ENCODE measurements at regions not wholly inside any gene's neighbourhood (a gene's known extent, or its start where the extent isn't known, plus 50 kb on each side); places are given as distances from the start of the nearest gene placed in this dataset.
"Not testable (repeated sequence)": the region's sequence is repeated elsewhere in the genome, so short reads cannot be mapped to it uniquely, and the experiment has no call there.

- not testable (repeated sequence) for H3K9me3 Mint-ChIP-seq; ATAC-seq; H3K27ac Mint-ChIP-seq; H3K4me3 Mint-ChIP-seq; DNase-seq (ENCODE audit: low spot score); H3K27me3 Mint-ChIP-seq; H3K36me3 Mint-ChIP-seq; H3K4me1 Mint-ChIP-seq (ENCODE audit: low read depth in 2 of 2)
These were observed 197.4 kb upstream of the POTEB2 start for GRCh38 chr15:21063512-21063911.

DNA sequence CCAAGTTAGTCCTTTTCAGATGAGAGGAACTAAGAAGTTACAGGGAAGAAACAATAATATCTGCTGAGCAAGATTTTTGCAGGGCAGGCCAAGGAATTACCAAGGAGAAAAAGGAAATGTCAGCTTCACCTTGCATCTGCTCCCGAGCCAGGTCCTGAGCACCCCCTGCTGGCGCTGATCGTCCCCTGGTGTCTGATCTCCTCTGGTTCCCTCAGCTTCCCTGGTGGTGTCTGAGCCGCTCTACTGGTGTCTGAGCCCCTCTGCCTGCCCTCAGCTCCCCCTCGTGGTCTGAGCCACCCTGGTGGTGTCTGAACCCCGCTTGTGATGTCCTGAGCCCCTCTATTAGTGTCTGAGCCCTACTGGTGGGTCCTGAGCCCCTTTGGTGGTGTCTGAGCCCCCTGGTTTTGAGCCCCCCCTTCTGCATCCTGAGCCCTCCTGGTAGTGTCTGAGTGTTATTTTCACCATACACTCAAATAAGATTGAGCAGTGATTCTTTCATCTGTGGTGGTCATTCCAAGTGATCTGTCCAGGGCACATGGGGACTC is 196.6 kb upstream of the POTEB2 start:
- not testable (repeated sequence) for H3K4me3 Mint-ChIP-seq; H3K4me1 Mint-ChIP-seq (ENCODE audit: low read depth in 2 of 2); H3K27ac Mint-ChIP-seq; H3K9me3 Mint-ChIP-seq; H3K27me3 Mint-ChIP-seq; H3K36me3 Mint-ChIP-seq; DNase-seq (ENCODE audit: low spot score)
- ATAC-seq = peak in 1 of 2 donors; percentile 36

- not testable (repeated sequence) for H3K27ac Mint-ChIP-seq; DNase-seq (ENCODE audit: low spot score); H3K36me3 Mint-ChIP-seq; H3K27me3 Mint-ChIP-seq; H3K4me1 Mint-ChIP-seq (ENCODE audit: low read depth in 2 of 2); ATAC-seq; H3K4me3 Mint-ChIP-seq; H3K9me3 Mint-ChIP-seq
These were observed 185.8 kb upstream of the POTEB2 start for GRCh38 chr15:21051866-21052265.

DNA sequence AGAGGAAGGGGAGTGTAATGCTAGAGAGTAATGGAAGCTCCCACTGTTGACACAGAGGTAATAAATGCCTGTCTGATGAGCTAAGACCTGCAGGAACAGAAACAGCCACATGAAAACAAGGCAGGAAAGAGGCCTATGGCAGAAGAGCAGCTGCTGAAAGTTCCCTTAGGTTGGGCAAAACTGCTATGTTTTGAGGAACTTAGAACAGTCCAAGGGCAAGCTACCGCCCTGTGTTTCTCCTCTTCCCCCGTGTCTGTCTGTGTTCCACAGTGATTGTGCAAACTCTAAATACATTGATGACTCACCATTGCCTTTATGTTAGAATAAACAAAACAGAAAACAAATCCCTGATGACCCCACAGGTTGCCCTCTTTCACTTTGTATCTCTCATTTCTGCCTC is 165.6 kb upstream of the POTEB2 start:
- not testable (repeated sequence) for DNase-seq (ENCODE audit: low spot score); H3K4me1 Mint-ChIP-seq (ENCODE audit: low read depth in 2 of 2); H3K27me3 Mint-ChIP-seq; H3K9me3 Mint-ChIP-seq; ATAC-seq; H3K4me3 Mint-ChIP-seq; H3K36me3 Mint-ChIP-seq; H3K27ac Mint-ChIP-seq

- H3K36me3 Mint-ChIP-seq; H3K27ac Mint-ChIP-seq; H3K4me1 Mint-ChIP-seq (ENCODE audit: low read depth in 2 of 2); H3K9me3 Mint-ChIP-seq; DNase-seq (ENCODE audit: low spot score); H3K4me3 Mint-ChIP-seq; H3K27me3 Mint-ChIP-seq; ATAC-seq: not testable (repeated sequence)
These were observed 162.9 kb upstream of the POTEB2 start for GRCh38 chr15:21029001-21029400.

GRCh38 chr15:21027942-21028341 is 161.8 kb upstream of the POTEB2 start:
- H3K4me1 Mint-ChIP-seq (ENCODE audit: low read depth in 2 of 2); H3K36me3 Mint-ChIP-seq; DNase-seq (ENCODE audit: low spot score); H3K4me3 Mint-ChIP-seq; ATAC-seq; H3K27me3 Mint-ChIP-seq; H3K9me3 Mint-ChIP-seq; H3K27ac Mint-ChIP-seq: not testable (repeated sequence)

DNA sequence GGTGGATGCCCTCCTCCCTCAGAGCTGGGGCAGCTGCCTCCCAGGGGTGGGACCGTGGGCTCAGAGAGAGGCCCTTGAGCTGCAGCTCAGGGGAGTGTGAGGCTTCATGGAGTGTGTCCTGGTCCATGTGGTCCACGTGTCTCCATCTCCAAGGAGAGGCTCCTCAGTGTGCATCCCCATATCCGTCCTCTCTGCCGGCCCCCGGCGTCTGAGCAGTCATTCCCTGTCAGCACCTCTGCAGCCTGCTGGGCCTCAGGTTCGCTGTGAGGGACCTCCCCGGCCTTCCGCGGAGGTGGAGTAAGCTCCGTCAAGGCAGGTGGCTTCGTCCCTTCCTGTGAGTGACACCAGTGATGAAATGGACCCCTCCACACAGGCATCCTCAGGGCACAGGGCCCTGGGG is 160.7 kb upstream of the POTEB2 start:
- DNase-seq (ENCODE audit: low spot score); ATAC-seq; H3K27me3 Mint-ChIP-seq; H3K4me3 Mint-ChIP-seq; H3K27ac Mint-ChIP-seq; H3K36me3 Mint-ChIP-seq; H3K4me1 Mint-ChIP-seq (ENCODE audit: low read depth in 2 of 2); H3K9me3 Mint-ChIP-seq: not testable (repeated sequence)

DNA sequence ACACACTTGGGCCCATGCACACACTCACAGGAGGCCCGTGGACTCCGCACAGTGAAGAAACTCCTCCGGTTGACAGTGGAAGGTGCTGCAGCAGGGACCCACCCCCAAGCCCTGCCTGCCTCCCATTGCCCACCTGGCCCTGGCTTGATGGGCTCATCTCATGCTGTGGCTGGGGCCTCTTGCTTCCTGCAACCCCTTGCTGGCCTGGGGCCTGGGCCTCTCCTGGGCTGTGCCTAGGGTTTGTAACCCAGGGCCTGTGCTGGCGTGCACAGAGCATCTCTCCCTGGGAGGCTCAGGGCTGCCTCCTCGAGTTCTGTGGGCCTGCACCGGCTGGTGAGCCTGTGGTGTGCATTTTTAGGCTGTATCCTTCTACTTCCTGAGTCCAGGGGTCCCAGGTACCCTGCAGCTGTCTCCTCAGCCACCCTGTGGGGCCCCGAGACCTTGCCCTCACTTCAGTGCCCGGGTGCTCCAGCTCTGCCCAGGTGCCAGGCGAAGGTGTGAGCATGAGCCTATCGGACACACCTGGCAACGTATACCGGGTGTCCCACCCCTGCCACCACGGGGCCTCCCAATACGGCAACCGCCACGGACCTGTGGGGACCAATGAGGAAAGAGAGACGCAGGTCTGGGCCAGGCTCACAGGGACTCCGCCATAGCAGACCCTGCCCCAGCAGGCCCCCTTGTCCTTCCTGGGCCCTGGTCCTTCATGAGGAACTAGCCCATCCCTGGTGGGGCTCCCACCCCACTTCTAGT is 158.3 kb upstream of the POTEB2 start:
- H3K27me3 Mint-ChIP-seq; H3K9me3 Mint-ChIP-seq; H3K27ac Mint-ChIP-seq; DNase-seq (ENCODE audit: low spot score); H3K4me1 Mint-ChIP-seq (ENCODE audit: low read depth in 2 of 2); H3K4me3 Mint-ChIP-seq; H3K36me3 Mint-ChIP-seq: not testable (repeated sequence)
- peak; percentile 8 to 39 for ATAC-seq

DNA sequence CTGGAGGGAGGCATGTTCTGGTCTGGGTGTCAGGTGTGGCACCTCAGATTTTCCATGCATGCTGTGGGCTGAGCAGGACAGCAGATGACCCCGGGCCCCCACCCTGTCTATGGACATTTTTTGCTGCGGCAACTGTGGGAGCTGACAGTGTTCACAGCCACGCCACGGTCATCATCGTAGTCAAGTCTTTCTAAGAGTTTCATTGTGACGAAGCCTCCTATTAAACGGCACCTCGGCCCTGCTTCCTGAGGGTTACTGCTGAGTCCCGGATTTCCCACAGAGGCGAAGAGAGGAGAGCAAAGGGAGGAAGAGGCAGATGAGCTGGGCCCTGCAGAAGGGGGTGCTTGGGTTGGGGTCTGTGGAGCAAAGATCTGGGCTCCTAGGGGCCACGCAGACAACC is 152.1 kb upstream of the POTEB2 start:
- not testable (repeated sequence) for ATAC-seq; H3K27me3 Mint-ChIP-seq; H3K9me3 Mint-ChIP-seq; H3K36me3 Mint-ChIP-seq; H3K4me3 Mint-ChIP-seq; H3K4me1 Mint-ChIP-seq (ENCODE audit: low read depth in 2 of 2); H3K27ac Mint-ChIP-seq; DNase-seq (ENCODE audit: low spot score)

DNA sequence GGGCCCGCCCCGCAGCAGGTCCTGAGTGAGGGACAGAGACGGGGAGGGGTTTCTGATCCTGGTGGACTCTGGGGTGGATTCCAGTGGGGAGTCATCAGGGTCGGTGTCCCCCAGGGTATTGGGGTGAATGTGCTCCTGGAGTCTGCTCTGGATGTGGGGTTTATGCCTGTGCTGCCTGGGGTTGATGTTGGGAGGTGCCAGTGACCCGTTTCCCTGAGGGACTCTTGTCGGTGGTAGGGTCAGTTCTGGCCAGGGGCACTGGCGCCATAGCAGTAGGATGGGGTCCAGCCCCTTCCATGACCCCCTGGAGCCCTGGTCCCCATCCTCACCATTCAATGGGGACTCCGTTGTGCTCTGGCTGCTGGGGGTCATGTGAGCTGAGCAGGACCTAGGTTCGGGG is 151.2 kb upstream of the POTEB2 start:
- H3K27ac Mint-ChIP-seq; H3K4me1 Mint-ChIP-seq (ENCODE audit: low read depth in 2 of 2); H3K4me3 Mint-ChIP-seq; ATAC-seq; H3K36me3 Mint-ChIP-seq; DNase-seq (ENCODE audit: low spot score); H3K27me3 Mint-ChIP-seq; H3K9me3 Mint-ChIP-seq: not testable (repeated sequence)

- H3K4me3 Mint-ChIP-seq; H3K36me3 Mint-ChIP-seq; H3K4me1 Mint-ChIP-seq (ENCODE audit: low read depth in 2 of 2); H3K27ac Mint-ChIP-seq; H3K27me3 Mint-ChIP-seq; ATAC-seq; H3K9me3 Mint-ChIP-seq; DNase-seq (ENCODE audit: low spot score): not testable (repeated sequence)
These were observed 150.5 kb upstream of the POTEB2 start for GRCh38 chr15:21016589-21016988.

- H3K27ac Mint-ChIP-seq; H3K27me3 Mint-ChIP-seq; H3K4me3 Mint-ChIP-seq; H3K9me3 Mint-ChIP-seq; H3K4me1 Mint-ChIP-seq (ENCODE audit: low read depth in 2 of 2); DNase-seq (ENCODE audit: low spot score); H3K36me3 Mint-ChIP-seq; ATAC-seq: not testable (repeated sequence)
These were observed 149.1 kb upstream of the POTEB2 start for GRCh38 chr15:21015171-21015570.

- not testable (repeated sequence) for ATAC-seq, H3K9me3 Mint-ChIP-seq, H3K27ac Mint-ChIP-seq
These were observed 147.2 kb upstream of the POTEB2 start for GRCh38 chr15:21013308-21013707.

DNA sequence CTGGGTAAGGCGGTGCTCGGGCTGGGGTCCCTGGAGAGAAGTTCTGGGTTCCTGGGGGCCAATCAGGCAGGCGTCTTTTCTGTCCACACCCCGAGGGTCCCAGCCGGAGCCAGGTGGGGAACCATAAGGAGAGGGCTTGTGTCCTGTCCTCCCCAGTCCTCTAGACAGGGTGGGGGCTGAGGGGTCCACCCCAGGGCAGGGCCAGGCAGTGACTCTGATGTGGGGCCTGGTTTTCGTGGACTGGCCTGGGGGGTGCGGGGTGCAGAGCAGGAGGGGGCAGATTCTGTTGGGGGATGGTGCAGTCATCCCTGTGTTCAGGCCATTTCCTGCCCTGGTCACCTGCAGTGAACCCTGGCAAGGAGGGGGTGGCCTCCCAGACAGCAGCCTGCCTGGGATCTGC is 143.5 kb upstream of the POTEB2 start:
- H3K27ac Mint-ChIP-seq; DNase-seq (ENCODE audit: low spot score); H3K4me1 Mint-ChIP-seq (ENCODE audit: low read depth in 2 of 2); H3K9me3 Mint-ChIP-seq; H3K27me3 Mint-ChIP-seq; H3K36me3 Mint-ChIP-seq; H3K4me3 Mint-ChIP-seq: not testable (repeated sequence)
- ATAC-seq = peak in 1 of 2 donors; percentile 48

More at GRCh38 chr15:21013308-21013707, 147.2 kb upstream of the POTEB2 start:
- not testable (repeated sequence) for H3K4me3 Mint-ChIP-seq; H3K4me1 Mint-ChIP-seq (ENCODE audit: low read depth in 2 of 2); DNase-seq (ENCODE audit: low spot score); H3K27me3 Mint-ChIP-seq; H3K36me3 Mint-ChIP-seq

GRCh38 chr15:21003459-21003858 is 137.3 kb upstream of the POTEB2 start:
- H3K27me3 Mint-ChIP-seq, H3K36me3 Mint-ChIP-seq: not testable (repeated sequence)

More at GRCh38 chr15:21003459-21003858, 137.3 kb upstream of the POTEB2 start:
- H3K4me1 Mint-ChIP-seq (ENCODE audit: low read depth in 2 of 2); H3K27ac Mint-ChIP-seq; DNase-seq (ENCODE audit: low spot score); H3K9me3 Mint-ChIP-seq; H3K4me3 Mint-ChIP-seq; ATAC-seq: not testable (repeated sequence)

Data from natural killer cell treated with Interleukin-12 subunit alpha and Interleukin-12 subunit beta and Interleukin-15 and Interleukin-18, amount 100 ng/mL, for 72 hours (primary cell).